ENCODE measurements at regions not wholly inside any gene's neighbourhood (a gene's known extent, or its start where the extent isn't known, plus 50 kb on each side); places are given as distances from the start of the nearest gene placed in this dataset.
"Not testable (repeated sequence)": the region's sequence is repeated elsewhere in the genome, so short reads cannot be mapped to it uniquely, and the experiment has no call there.

- DNase-seq, result no peak
Measured at GRCh38 chr10:2214092-2214491, 476.8 kb upstream of the ADARB2 start.

DNA sequence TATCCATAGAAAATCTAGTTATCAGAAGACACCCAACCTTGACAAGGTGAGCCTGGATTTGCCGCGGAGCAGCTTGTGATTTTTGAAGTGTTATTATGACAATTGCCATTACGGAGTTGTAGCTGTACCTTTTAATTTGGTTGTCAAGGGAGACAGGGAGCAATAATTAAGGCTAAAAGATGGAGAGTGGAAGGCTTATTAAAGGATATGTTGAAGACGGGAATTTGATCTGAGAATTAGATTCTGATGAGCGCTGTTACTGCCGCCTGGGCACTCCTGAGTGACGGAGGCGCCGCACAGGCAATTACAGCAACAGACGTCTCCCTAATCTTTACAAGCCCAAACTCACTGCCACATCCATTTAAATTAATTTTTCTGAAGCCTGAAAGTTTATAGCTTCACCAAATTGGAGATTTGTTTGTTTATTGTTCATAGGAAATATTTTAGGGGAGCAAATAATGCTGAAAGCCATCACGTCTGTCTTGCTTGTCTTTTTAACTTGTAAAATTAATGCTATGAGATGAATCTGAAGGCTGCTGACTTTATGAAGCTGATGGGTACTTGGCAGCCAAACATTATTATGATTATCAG is 475.0 kb upstream of the ADARB2 start:
- DNase-seq, result peak; percentile 46

DNA sequence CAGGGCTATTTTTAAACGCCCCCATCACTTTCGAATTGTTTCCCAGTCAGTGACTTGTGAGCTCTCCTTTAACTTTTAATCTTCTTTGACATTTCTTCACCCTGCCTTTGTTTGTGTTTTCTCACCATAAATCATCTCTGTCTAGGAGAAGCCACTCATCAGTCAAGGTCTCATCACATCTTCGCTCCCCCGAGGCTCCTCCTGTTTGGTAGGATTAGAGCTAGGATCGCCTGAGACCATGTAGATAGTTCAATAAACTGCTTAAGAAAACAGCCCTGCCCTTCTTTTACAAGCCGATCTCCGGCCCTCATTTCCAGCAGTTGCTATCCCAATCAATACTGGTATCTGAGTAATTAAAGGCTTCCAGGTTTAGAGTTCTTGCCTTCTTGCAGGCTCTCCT is 472.8 kb upstream of the ADARB2 start:
- no peak for DNase-seq

DNA sequence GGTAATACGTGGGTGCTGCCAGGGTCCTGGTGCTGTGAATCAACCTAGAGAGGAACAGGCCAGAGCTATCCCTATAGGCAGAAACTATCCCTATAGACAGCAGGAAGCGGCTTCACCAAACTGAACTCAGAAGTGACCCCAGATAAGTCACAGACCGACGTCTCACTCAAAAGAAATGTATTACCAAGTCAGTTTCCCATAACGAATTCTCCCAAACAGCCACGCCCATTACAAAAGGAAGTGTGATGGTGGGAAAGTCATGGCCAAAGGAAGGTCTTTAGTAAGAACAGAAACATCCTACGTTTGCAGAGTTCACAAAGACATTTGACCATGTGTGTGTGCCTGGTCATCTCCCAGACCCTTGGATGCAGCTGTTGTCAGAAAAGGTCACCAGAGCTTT is 470.8 kb upstream of the ADARB2 start:
- DNase-seq, result no peak

GRCh38 chr10:2207246-2207922 is 470.1 kb upstream of the ADARB2 start:
- no peak for DNase-seq

DNA sequence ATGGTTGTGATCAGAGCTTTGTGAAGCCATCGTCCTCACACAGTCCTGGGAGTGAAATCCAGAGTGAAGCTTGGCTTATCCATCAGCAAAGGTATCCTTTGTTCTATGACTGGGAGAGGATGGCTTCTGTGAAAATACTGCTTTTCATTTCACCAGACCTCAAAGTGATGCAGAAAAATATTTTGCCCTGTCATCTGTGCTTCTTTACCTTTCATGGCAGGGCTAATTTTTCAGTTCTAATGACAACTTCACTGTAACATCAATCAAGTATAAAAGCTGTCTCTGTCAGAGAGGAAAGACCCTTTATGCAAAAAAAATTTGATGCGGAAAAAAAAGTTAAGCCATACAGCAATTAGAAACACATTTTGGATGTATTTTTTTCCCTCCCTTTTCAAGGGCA is 468.1 kb upstream of the ADARB2 start:
- no peak for DNase-seq

DNA sequence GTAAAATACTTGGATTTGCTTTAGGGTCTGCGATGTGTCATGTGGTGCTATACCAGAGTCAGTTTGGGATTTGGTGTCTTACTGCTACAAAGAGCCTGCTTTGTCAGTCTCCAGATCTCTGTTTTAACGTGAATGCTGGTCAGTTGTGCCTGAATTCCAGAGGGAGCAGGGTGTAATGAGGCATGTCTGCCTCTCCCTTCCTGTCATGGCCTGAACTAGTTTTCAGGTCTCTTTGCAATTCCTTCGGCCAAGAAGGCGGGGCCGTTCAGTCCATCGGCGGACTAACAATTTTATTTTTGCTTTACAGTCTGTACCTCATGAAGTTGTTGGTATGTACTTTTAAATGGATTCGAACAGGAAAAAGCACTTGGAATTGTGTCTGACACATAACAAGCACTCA is 465.1 kb upstream of the ADARB2 start:
- DNase-seq, result no peak

DNA sequence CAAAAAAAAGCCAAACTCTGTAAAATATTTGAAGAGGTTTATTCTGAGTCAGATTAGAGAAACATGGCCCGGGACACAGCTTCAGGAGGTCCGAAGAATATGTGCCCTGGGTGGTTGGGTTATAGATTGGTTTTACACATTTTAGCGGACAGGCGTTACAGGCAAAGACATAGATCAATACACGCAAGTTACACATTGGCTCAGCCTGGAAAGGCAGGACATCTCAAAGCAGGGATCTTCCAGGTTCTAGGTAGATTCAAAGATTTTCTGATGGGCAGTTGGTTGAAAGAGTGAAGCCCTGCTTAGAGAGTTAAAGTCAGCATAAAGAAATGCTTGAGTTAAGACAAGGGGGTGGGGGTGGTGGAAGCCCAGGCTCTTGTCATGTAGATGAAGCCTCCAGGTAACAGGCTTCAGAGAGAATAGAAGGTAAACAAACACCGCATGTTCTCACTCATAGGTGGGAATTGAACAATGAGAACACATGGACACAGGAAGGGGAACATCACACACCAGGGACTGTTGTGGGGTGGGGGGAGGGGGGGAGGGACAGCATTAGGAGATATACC is 464.3 kb upstream of the ADARB2 start:
- no peak for DNase-seq

GRCh38 chr10:2197663-2198062 is 460.3 kb upstream of the ADARB2 start:
- no peak for DNase-seq

DNA sequence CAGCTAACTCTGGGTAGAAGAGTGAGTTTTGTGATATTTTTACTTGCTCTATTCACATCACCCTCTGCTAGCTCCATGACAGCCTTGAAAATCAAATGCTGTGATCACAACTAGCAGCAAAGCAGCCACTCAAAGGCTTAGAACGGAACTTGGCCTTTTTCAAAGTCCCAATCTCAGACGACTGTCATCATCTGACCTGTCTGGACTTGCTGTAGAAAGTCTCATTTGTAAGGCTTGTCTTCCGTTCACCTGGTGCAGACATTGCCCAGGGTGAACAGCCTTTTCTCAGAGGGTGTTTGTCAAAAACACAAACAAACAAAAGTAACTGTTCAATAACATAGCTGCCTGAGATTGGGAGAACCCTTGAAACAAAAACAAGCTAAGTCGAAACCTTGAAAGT is 458.9 kb upstream of the ADARB2 start:
- DNase-seq, result no peak

DNA sequence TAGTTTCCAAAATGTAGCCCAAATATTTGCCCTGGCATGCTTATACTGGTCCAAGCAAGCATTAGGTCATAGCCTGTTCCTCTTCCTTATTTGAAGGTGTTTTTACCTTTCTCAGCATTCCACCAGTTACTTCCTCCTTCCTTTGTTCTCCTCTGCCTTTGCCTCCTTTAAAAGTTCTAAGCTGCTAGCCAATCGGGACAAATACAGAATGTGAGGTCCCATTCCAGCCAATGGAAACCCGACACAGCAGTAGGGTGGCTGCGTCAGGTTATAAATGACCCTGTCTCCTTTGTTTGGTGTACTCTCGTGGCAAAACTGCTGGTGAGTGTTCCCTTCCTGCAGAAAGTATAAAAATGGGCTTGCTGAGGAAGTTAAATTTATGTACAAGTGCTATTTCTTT is 452.0 kb upstream of the ADARB2 start:
- not testable (repeated sequence) for DNase-seq

DNA sequence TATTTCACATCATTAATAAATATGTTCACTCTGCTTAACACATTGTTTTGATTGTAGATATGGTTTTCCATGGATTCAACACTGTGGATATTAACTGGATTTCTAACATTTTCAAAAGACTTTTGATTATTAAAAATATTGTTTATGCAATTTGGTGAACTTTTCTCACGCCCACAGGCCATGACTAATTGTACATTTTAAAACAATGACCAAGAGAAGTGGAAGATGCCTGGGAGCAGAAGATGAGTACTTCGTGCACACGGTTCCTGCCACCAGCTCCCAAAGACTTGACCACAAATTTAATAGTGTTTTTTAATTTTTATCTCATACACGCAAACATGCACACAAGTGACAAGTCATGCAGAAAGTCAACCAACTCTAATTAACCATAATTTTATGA is 451.0 kb upstream of the ADARB2 start:
- DNase-seq, result no peak

DNA sequence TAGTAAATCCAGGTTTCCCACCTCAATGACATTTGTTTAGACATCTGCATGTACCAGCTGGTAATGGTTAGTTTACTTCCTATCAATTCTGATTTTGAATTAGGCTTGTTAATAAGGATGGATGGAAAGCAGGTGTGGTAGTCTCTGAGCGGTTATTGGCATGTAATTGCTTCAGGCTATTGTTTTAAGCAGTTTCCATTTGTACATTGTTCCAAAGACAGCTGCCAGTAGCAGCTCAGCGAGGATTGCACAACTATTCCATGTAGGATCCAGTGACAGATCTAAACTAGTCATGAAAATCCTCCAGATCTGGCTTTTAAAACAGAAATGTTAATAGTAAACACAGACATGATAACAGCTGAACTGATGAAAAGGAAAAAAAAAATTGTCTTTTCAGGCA is 436.0 kb upstream of the ADARB2 start:
- no peak for DNase-seq

DNA sequence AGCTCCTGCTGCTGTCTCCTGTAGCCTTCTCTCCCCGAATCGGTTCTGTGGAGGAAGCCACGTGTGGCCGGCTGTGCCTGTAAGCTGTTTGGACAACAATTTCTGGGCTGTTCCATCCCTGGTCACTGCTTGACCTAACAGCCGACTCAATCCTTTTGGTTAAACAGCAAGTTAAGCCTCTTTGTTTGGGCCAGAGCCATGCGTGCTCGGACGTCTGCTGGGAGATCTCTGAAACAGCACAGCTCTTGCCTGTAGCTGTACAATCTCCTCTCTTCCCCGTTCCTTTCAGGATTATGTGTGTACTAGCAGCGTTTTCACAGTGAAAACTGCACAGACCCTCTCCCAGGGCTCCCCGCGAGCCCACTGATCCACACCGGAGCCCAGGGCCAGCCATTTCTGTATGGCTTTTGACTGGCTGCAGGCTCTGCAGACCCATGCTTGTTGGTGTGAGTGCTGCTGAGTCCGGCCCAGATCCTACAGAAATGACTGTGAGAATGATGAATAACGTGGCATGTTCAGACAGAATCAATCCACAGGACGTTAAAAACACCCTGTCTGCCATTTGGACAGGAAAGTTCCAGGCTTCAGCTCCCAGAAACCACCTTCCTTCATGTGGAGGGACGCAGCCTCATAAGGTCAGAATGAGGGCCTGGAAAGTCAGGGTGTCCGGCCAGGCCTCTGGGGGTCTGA is 428.6 kb upstream of the ADARB2 start:
- no peak for DNase-seq

GRCh38 chr10:2150288-2150687 is 413.0 kb upstream of the ADARB2 start:
- DNase-seq, result no peak

DNA sequence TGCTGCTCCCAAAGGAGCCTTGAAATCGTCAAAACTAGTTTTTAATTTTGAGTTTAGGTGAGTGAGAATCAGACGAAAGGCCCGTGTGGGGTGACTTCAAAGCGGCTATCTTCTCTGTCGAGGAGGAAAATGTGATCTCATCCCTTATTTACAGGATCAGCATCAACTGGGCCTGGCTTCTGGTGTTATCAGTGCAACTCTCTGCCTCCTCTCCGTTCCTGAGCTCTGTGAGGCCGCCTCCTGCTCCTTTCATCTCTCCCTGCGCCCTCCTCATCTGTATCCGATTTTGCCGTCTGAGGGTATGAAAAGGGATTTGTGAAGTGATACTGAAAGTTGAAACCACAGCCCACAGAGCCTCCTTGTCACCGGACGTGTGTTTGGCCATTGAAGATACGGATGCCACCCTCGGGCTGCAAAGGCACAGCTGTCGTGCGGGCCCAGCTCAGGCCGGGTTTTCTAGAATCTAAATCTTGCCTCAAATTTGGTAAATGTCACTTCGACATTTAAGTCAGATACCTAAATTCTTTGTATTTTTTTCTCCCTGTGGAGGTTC is 408.7 kb upstream of the ADARB2 start:
- DNase-seq, result no peak

DNA sequence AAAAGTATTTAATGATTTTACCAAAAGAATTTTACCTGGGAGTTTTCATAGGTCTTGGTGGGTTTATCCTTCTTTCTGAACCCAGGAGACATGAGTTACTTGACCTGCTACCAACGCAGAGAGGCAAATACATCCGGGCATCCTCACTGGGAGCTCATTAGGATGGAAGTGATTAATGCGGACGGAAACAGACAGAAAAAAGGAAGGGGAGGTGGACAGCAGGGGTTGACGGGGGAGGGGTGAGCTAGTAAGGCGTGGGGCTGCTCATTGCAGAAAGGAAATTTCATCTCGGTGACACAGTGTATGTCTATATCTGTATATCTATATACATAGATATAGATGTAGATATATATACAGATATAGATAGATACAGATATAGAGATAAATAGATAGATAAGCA is 408.2 kb upstream of the ADARB2 start:
- no peak for DNase-seq

DNA sequence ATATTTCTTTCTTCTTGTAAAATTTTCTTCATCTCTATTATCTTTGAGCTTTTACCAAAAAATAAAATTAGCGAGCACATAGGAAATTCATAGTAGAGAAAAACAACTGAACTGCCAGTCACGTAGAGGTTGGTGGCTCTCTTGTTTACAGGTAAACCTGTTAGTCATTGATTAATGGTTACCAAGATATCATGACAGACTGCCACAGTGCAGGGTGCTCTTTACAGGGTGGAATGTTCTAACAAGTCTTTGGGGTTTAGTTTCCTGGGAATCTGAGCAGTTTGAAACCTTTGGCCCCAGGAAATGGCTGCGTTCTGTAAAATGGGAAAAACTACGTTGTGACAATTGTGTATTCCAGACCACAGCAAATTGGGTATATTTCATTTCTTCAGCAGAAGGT is 407.3 kb upstream of the ADARB2 start:
- DNase-seq, result no peak

DNA sequence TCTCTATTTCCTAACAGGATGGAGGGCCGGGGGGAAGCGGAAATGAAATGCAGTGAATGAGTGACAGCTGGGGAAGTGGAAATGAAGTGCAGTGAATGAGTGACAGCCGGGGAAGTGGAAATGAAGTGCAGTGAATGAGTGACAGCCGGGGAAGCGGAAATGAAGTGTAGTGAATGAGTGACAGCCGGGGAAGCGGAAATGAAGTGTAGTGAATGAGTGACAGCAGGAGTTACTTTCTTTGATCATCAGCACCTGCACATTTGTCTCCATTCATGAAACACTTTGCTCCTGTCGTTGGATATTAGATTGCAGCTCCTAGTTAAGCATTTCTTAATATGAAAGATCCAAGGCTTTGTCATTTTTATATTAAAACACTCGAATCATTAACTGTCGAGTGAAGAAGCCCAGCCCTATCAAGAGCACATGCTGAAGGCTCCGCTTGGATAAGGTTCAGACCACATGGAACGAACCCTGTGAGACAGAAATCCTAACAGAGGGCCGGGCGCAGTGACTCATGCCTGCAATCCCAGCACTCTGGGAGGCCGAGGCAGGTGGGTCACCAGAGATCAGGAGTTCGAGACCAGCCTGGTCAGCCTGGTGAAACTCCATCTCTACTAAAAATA is 406.0 kb upstream of the ADARB2 start:
- no peak for DNase-seq

DNA sequence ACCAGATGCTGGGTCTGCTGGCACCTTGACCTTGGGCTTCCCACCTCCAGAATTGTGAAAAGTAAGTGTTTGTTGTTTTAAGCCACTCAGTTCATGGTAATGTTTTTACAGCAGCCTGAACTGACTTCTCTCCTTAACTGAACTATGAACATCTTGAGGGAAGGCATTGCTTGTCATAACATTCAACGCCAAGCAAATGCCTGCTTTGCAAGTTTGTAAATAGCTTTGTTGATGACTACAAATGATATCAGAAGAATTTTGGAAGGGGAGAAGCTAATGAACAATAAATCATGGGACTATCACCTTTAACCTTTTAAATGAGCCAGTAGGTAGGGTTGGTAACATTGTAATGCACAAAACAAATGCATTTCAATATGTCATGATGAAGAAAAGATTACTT is 402.4 kb upstream of the ADARB2 start:
- DNase-seq, result no peak

GRCh38 chr10:2137549-2138174 is 400.3 kb upstream of the ADARB2 start:
- DNase-seq, result peak; percentile 50

- DNase-seq, result no peak
Measured at GRCh38 chr10:2130705-2131305, 393.5 kb upstream of the ADARB2 start.

- DNase-seq, result no peak
Measured at GRCh38 chr10:2128991-2129390, 391.7 kb upstream of the ADARB2 start.
